GM10248 (cell line): ENCODE measurements at regions not wholly inside any gene's neighbourhood (a gene's known extent, or its start where the extent isn't known, plus 50 kb on each side); places are given as distances from the start of the nearest gene placed in this dataset.

Source experiments
- CTCF ChIA-PET: fragments of 300-600 bp; sonication (Branson Sonifier 250); formaldehyde crosslinking; extraction: SDS; loops from one replicate; lab custom pipeline; 2021; ENCODE audit warnings: antibody characterized with exemption; lab: Yijun Ruan, JAX
- POLR2A ChIA-PET: fragments of 350-650 bp; sonication (Branson Sonifier 250); formaldehyde crosslinking; extraction: SDS; loops from one replicate; lab custom pipeline; 2020; ENCODE audit warnings: antibody characterized with exemption; lab: Yijun Ruan, JAX
- DNase-seq: peaks from one replicate; pipeline ENCODE4 v3.0.0; 2012; ENCODE audit errors: extremely low spot score
- TF ChIP-seq, protein P1 (sequence below): IDR thresholded peaks from 2 replicates; pipeline ENCODE4 v1.5.1; 2012; ENCODE audit warnings: mild to moderate bottlenecking, low read depth; ENCODE audit errors: extremely low read depth, missing control alignments, control extremely low read depth

DNA sequence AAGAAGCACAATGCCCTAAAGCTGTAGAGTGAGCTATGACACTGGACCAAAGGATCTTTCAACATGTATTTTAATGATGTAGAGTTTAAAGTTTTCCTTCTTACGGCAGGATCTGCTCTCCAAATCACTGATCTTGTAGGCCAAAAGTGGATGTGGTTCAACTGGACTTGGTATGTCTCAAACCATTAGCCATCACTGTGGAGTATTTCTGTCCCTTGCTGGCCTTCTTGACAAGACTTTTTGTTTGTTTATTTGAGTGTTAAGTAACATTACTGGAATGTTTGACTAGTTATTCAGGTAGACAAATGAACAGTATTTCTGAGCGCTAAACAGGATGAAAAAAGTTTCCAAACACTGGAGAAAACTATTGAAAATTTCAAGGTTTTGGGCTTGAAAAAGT is 472.7 kb upstream of the CFAP20DC start:
- CTCF ChIA-PET, result no interaction called here
- POLR2A ChIA-PET, result no interaction called here
- TF ChIP-seq, protein P1, sequence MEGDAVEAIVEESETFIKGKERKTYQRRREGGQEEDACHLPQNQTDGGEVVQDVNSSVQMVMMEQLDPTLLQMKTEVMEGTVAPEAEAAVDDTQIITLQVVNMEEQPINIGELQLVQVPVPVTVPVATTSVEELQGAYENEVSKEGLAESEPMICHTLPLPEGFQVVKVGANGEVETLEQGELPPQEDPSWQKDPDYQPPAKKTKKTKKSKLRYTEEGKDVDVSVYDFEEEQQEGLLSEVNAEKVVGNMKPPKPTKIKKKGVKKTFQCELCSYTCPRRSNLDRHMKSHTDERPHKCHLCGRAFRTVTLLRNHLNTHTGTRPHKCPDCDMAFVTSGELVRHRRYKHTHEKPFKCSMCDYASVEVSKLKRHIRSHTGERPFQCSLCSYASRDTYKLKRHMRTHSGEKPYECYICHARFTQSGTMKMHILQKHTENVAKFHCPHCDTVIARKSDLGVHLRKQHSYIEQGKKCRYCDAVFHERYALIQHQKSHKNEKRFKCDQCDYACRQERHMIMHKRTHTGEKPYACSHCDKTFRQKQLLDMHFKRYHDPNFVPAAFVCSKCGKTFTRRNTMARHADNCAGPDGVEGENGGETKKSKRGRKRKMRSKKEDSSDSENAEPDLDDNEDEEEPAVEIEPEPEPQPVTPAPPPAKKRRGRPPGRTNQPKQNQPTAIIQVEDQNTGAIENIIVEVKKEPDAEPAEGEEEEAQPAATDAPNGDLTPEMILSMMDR, result no peak

DNA sequence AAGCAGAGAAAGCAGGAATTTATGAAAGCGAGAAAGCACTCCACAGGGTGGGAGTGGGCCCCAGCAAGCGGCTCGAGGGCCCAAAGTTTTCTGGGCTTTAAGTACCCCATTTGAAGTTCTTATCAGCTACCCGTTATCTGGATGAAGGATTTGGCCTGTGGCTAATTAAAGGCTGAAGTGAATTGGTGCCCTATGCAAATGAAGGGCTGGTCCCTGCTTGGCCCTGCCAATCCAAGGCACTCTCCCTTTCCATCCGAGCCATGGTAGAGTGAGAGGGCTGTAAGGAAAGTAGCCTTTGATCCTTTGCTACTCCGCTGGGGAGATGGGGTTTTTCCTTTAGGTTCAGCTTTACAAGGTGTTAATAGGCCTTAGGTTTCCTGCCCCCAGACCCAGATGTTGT is 469.3 kb upstream of the CFAP20DC start:
- ChIA-PET POLR2A (no interaction called here), CTCF (no interaction called here)
- no peak for DNase-seq
- TF ChIP-seq, protein P1, result no peak

More for the DNA sequence above, 472.7 kb upstream of the CFAP20DC start:
- DNase-seq, result no peak

DNA sequence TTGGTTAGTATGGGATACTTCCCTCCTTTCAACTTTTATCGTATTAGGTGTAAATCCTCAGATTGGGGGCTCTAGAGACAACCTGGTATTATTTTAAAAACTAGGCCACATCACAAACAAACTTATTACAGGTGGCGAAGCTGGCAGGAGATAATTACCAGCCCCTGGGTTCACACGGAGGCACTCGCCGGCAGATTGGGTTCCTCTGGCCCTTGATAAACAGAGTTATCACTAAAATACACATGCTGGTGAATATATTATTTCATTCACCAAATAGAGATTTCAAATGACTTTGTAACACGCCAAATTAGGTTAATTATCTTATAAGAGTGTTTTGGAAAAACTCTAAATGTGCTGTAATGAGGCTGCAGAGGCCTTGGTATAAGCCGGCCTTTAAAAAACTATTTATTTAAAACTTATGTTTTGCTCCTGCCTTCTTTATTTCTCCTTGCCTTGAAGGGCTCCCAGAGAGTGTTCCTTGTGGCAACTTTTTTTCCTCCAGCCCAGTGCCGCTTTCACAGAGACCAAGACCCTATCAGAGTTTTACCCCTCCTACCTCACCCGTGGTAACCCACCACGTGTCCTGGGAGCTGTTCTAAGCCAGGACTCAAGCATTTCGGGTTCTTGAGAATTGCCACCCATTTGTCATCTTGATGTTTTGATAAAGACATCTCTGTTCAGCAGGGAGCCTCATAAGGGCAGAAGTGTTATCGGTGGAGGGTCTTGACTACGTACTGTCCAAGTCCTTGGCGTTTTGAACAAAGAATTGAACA is 468.6 kb upstream of the CFAP20DC start:
- TF ChIP-seq, protein P1, result no peak
- CTCF ChIA-PET, result interaction anchor here (1.0 kb wide), 1 partner anchor 8 kb away, joined by 4 read pairs; no protein-coding TSS in a partner anchor
- DNase-seq, result no peak
- POLR2A ChIA-PET, result no interaction called here

DNA sequence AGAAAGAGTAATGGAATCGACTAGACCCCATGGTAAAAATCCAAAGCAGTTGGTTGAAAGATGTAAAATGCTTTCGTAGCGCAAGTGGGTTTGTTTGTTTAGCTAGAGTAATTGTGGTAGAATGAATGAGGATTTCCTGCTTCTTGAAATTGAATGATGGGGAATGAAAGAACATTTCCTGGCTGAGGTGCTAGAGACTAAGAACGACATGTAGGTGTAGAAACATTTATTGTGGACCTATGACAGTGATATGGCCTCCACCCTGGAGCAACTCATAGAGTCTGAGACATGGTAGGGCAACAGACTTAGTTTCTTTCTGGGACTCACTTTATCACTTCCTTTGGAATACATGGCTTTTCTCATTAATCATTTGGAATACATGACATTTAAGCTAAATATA is 467.6 kb upstream of the CFAP20DC start:
- POLR2A ChIA-PET, result no interaction called here
- CTCF ChIA-PET, result interaction anchor here (1.0 kb wide), 1 partner anchor 9 kb away, joined by 4 read pairs; no protein-coding TSS in a partner anchor
- TF ChIP-seq, protein P1, result no peak
- no peak for DNase-seq

DNA sequence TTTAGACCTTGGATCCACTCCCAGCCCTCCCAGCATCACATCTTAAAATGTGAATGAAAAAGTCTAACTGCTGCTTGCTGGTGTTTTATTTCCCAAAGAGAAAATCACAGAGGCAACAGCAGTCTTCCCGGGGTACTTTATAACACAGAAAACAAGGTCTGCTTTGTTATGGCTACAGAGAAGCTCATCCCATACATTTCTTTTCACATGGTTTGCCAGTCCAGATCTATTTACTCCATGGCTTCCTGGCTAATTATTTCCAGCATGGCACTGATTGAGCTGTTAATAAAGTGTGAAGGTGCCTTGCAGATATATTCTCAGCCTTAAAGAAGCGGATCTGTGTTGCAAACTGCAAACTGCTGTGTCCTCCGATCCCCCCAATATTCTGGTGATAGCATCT is 466.1 kb upstream of the CFAP20DC start:
- no peak for DNase-seq
- CTCF ChIA-PET, result no interaction called here
- TF ChIP-seq, protein P1, result no peak
- POLR2A ChIA-PET, result no interaction called here

DNA sequence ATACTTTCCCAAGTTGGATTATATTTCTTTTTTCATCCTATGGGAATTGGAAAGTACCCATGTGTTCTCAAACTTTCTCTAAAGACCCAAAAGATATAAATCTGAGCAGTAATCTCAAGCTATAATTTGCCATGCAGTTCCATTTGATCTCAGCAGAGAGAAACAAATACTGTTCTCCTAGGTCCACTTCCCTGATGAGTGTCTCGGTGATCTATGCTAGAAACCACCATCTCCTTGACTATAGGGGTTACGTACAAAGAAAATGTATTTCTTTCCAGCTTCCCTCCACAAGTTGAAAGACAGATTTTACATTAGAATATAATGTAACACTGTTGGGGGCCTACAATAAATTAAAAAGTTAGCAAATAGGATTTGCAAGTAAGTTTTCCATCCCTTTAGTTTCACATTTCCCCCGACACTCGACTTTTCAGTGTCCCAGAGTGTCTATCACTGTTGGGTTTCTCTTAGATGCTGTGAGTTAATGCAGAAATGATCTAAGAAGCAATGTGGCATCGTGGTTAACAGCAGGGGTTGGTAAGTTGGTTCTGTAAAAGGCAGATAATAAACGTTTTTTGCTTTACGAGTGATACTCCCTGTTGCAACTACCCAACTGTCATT is 465.1 kb upstream of the CFAP20DC start:
- TF ChIP-seq, protein P1, result no peak
- no peak for DNase-seq
- ChIA-PET POLR2A (no interaction called here), CTCF (interaction anchor here (1.2 kb wide), 1 partner anchor 10 kb away, joined by 3 read pairs; no protein-coding TSS in a partner anchor)
